Choroid plexus epithelial cell (primary cell): ENCODE measurements at regions not wholly inside any gene's neighbourhood (a gene's known extent, or its start where the extent isn't known, plus 50 kb on each side); places are given as distances from the start of the nearest gene placed in this dataset.
A peak's percentile ranks its signal among the peaks of the same experiment; 100 is the strongest.

ENCODE experiments used
- DNase-seq: peaks from one replicate; pipeline ENCODE4 v3.0.0-alpha.2; 2010; ENCODE audit warnings: low read depth
- H3K4me3 ChIP-seq: 2 replicates; pipeline ENCODE4 v1.5.1; 2011; ENCODE audit warnings: low read depth, mild to moderate bottlenecking, control low read depth, low read length, moderate library complexity
- TF ChIP-seq, protein P1 (sequence below): conservative IDR thresholded peaks from 2 replicates; pipeline ENCODE4 v1.5.1; 2011; ENCODE audit warnings: low read depth, mild to moderate bottlenecking, control low read depth, inconsistent platforms, low read length, moderate library complexity

DNA sequence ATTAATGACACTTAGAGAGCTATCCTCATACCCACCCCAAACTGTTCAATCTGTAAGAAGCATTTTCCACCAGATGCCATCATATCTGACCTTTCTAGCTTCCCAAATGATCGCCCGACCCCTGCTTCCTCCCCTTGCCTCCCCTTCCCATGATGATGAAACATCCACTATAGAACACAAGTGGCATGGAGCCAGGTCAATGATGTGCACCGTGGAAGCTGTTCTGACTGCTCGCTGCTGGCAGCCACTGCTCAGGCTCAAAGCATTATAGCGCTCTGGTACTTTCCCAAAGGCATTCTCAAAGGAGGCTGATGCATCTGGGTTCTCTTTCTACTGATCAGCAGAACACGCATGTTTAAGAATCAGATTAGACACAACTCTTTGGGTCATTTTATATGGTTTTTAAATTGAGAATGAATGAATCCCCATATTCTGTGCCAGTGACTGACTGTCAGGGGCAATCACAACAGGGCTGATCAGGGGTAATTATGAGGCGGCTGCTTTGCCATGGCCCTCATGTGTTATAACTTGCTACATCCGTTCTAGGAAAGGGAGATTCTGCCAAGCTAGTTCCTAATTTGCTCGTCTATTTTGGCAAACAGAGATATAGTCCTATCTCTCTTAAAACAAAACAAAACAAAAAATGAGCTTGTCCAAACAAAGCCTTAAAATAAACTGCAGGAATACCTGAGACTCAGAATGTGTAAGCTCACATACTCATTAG is 343.7 kb downstream of the ENC1 start:
- TF ChIP-seq, protein P1, sequence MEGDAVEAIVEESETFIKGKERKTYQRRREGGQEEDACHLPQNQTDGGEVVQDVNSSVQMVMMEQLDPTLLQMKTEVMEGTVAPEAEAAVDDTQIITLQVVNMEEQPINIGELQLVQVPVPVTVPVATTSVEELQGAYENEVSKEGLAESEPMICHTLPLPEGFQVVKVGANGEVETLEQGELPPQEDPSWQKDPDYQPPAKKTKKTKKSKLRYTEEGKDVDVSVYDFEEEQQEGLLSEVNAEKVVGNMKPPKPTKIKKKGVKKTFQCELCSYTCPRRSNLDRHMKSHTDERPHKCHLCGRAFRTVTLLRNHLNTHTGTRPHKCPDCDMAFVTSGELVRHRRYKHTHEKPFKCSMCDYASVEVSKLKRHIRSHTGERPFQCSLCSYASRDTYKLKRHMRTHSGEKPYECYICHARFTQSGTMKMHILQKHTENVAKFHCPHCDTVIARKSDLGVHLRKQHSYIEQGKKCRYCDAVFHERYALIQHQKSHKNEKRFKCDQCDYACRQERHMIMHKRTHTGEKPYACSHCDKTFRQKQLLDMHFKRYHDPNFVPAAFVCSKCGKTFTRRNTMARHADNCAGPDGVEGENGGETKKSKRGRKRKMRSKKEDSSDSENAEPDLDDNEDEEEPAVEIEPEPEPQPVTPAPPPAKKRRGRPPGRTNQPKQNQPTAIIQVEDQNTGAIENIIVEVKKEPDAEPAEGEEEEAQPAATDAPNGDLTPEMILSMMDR: no peak
- DNase-seq: peak; percentile 84
- H3K4me3 ChIP-seq: no peak overlapping the region

DNA sequence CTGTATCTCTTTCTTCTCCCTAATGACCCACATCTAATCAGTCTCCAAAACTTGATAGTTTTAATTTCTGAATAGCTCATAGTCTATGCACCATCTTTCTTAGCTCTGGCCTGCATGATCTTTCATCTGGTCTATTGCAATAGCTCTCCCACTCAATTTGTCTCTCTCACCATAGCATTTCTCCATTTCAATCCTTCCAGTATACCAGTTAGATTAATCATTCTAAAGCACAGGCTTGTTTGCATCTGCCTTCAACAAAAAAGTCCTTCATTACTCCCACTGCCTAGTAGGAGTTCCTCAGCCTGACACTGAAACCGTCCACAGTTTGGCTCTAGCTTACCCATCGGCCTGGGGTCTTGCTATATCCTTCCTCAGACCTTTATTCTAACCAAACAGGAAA is 344.9 kb downstream of the ENC1 start:
- no peak overlapping the region for H3K4me3 ChIP-seq
- DNase-seq: no peak
- TF ChIP-seq, protein P1: no peak

DNA sequence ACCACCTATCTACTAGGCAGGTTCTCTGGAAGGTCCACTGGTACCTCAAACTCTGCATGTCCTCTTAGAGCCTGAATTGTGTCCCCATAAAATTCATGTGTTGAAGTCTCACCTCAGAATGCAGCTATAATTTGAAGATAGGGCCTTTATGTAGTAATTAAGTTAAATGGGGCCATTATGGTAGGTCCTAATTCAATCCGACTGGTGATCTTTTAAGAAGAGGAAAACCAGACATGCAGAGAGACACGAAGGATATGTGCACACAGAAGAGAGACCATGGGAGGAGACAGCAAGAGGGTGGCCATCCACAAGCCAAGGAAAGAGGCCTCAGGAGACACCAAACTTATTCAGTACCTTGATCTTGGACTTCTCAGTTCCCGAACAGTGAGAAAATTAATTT is 345.4 kb downstream of the ENC1 start:
- no peak for DNase-seq
- TF ChIP-seq, protein P1: no peak
- H3K4me3 ChIP-seq: no peak overlapping the region

DNA sequence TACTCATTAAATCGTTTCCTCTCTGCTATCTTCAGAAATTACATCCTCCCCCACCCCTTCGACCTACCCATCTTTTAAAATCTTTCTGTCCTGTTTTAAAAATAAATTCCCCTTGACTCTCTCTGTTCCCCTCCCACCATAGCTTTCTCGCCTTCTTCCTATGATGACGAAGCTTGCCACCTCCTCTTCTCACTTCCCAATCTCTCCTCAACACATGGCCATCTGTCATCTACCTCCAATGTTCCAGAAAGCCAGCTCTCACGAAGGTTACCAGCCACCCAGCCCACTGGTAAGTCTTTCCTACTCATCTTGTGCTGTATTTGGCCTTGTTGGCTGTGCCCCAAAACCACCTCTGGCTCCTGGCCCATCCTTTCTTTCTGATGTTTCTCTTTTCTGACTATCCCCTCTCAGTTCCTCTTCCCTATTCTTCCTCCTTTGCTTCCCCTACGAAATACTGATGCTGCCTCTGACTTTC is 346.3 kb downstream of the ENC1 start:
- TF ChIP-seq, protein P1: no peak
- DNase-seq: peak; percentile 35
- H3K4me3 ChIP-seq: no peak overlapping the region

- no peak for DNase-seq
- H3K4me3 ChIP-seq: no peak overlapping the region
- TF ChIP-seq, protein P1: no peak
Measured at GRCh38 chr5:74293182-74293581, 347.3 kb downstream of the ENC1 start.

DNA sequence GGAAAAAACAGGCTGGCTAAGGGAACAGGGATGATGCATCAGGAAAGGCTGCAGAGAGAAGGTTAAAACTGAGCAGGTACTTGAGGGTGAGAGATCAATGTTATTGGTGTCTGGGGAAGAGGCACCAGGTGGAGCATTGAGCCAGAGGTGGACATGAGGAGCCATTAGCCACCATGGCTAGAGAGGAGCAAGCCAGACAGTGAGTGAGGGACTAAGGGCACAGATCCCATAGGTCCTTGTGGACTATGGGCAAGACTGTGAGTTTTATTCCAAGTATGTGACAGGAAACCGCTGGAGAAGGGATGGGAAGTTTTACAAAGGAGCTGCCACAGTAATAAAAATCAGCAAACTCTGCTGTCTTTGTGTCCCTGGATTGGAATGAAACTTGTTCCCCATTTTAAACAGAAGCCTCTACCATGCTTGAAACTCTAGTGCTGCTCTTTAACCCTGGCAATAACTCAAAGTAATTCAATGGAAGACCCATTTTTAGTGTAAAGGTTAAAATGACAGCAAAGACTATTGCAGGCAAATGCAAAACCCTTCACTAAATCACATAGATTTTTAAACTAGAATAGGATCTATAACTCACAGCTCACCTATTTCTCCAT is 349.8 kb downstream of the ENC1 start:
- TF ChIP-seq, protein P1: no peak
- H3K4me3 ChIP-seq: no peak overlapping the region
- no peak for DNase-seq

- DNase-seq: no peak
- no peak overlapping the region for H3K4me3 ChIP-seq
- TF ChIP-seq, protein P1: no peak
Measured at GRCh38 chr5:74289691-74290090, 350.8 kb downstream of the ENC1 start.
